Lower leg skin (tissue), 3 donors: ENCODE measurements at regions not wholly inside any gene's neighbourhood (a gene's known extent, or its start where the extent isn't known, plus 50 kb on each side); places are given as distances from the start of the nearest gene placed in this dataset.
"Not testable (repeated sequence)": the region's sequence is repeated elsewhere in the genome, so short reads cannot be mapped to it uniquely, and the experiment has no call there.

Experiments
- POLR2A ChIP-seq, 2 donors: fragments of 450-650 bp; IDR thresholded peaks; one replicate each; pipeline ENCODE4 v1.6.1; 2016 to 2017; ENCODE audit warnings: antibody characterized with exemption in 2 of 2, mild to moderate bottlenecking in 1 of 2, moderate library complexity in 1 of 2
- TF ChIP-seq, protein P1 (sequence below), 3 donors: fragments of 450-650 bp; IDR thresholded peaks; one replicate each; pipeline ENCODE4 v1.5.1; 2016; ENCODE audit warnings: antibody characterized with exemption in 3 of 3, mild to moderate bottlenecking in 3 of 3, moderate library complexity in 2 of 3

DNA sequence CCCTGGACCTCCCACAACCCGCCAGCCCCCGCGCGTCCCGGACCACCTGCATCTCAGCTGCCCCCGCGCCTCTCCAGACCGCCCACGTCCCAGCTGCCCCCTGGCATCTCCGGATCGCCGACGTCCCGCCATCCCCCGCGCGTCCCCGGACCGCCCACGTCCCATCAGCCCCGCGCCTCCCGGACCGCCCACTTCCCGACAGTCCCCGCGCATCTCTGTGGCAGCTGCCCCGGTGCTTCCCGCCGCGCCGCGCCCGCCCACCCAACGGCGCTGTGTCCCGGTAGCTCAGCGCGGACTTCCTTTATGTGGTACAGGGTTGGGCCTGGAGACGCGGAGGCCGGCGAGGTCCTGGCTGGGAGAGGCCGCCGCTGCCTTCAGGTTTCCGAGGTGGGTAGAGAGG is 874.9 kb downstream of the TMEM121 start:
- TF ChIP-seq, protein P1, sequence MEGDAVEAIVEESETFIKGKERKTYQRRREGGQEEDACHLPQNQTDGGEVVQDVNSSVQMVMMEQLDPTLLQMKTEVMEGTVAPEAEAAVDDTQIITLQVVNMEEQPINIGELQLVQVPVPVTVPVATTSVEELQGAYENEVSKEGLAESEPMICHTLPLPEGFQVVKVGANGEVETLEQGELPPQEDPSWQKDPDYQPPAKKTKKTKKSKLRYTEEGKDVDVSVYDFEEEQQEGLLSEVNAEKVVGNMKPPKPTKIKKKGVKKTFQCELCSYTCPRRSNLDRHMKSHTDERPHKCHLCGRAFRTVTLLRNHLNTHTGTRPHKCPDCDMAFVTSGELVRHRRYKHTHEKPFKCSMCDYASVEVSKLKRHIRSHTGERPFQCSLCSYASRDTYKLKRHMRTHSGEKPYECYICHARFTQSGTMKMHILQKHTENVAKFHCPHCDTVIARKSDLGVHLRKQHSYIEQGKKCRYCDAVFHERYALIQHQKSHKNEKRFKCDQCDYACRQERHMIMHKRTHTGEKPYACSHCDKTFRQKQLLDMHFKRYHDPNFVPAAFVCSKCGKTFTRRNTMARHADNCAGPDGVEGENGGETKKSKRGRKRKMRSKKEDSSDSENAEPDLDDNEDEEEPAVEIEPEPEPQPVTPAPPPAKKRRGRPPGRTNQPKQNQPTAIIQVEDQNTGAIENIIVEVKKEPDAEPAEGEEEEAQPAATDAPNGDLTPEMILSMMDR (IDR thresholded peaks at IDR 0.05): not testable (repeated sequence)
- TF ChIP-seq POLR2A (IDR thresholded peaks at IDR 0.05): not testable (repeated sequence)
